ENCODE measurements at regions not wholly inside any gene's neighbourhood (a gene's known extent, or its start where the extent isn't known, plus 50 kb on each side); places are given as distances from the start of the nearest gene placed in this dataset.

DNA sequence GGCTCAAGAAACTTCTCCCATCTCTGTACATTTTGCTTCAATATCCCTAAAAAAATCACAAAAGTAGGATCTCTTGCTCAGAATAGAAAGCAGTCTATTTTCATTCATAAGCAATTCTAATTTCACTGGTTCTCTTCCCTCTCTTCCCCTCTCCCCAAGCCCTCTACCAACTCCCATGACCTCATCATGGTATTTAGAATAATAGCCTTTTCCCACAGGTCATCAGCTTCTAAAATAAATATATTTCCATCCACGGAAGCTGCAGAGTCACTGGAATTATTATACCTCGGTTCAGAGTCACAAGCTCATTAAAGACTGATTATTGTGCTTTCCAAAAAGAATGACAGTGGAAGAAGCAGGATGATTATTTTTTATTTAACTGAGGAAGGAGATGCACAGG is 84.2 kb upstream of the ADRA1B start:
- DNase-seq: no peak
- H3K4me2 ChIP-seq (ENCODE audit: low read length): no peak overlapping the region

DNA sequence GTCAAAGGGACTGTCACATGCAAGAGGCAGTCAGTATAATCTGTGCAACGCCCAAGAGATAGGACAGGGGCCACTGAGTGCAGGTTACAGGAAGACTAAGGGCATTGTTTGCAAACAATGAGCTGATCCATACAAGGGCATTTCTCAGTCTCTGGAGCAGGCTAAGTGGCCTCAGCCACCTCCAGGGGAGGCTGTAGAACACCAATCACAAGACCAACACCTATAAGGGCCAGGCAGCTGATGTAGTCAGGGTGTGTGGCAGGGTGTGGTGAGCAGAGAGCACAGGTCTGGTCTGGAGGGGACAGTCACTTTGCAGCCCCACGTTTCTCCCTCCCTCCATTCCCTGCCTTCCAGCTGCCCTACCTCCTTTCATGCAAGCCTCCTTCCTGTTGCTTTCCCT is 83.2 kb upstream of the ADRA1B start:
- DNase-seq: peak; percentile 73
- Histone ChIP-seq H2BK15ac (replicated peaks; ENCODE audit: low read depth) (no peak overlapping the region), H3K4me2 (ENCODE audit: low read length) (no peak overlapping the region), H3K4me1 (ENCODE audit: control insufficient read depth, low read depth, low read length) (no peaks in the 10 kb centered on the region), H2BK5ac (ENCODE audit: low read length) (no peak overlapping the region), H3K27ac (ENCODE audit: low read depth, low read length) (no peak overlapping the region), H3K4me3 (ENCODE audit: low read length) (no peak overlapping the region), H3K56ac (ENCODE audit: low read length) (no peak overlapping the region), H2BK120ac (ENCODE audit: low read depth, low read length) (no peak overlapping the region), H3K18ac (ENCODE audit: low read length) (no peak overlapping the region), H4K8ac (ENCODE audit: low read depth, low read length) (no peak overlapping the region), H3K9ac (ENCODE audit: low read length) (no peak overlapping the region), H4K5ac (ENCODE audit: low read length) (no peak overlapping the region), H3K27me3 (ENCODE audit: insufficient read depth, low read length, poor library complexity) (no peaks in the 10 kb centered on the region), H3K79me2 (ENCODE audit: control insufficient read depth, insufficient read depth, low read length) (no peaks in the 10 kb centered on the region), H2AK5ac (ENCODE audit: low read length) (no peak overlapping the region), H3K4ac (ENCODE audit: low read depth, low read length) (no peak overlapping the region), H3K23ac (ENCODE audit: low read length) (no peak overlapping the region), H3K36me3 (ENCODE audit: control insufficient read depth, insufficient read depth, low read length) (no peaks in the 10 kb centered on the region), H3K79me1 (ENCODE audit: low read length) (no peaks in the 10 kb centered on the region)
- no CpG with 5 or more reads among the region's 2 CpGs for WGBS (ENCODE audit: extremely low coverage, insufficient coverage, low lambda C conversion rate)

More for the DNA sequence above, 84.2 kb upstream of the ADRA1B start:
- Histone ChIP-seq H4K8ac (ENCODE audit: low read depth, low read length) (no peak overlapping the region), H3K4ac (ENCODE audit: low read depth, low read length) (no peak overlapping the region), H3K4me3 (ENCODE audit: low read length) (no peak overlapping the region), H4K5ac (ENCODE audit: low read length) (no peak overlapping the region), H3K9ac (ENCODE audit: low read length) (no peak overlapping the region), H3K4me1 (ENCODE audit: control insufficient read depth, low read depth, low read length) (no peaks in the 10 kb centered on the region), H3K27me3 (ENCODE audit: insufficient read depth, low read length, poor library complexity) (no peaks in the 10 kb centered on the region), H3K56ac (ENCODE audit: low read length) (no peak overlapping the region), H2BK120ac (ENCODE audit: low read depth, low read length) (no peak overlapping the region), H3K18ac (ENCODE audit: low read length) (no peak overlapping the region), H3K27ac (ENCODE audit: low read depth, low read length) (no peak overlapping the region), H2BK15ac (replicated peaks; ENCODE audit: low read depth) (no peak overlapping the region), H2AK5ac (ENCODE audit: low read length) (no peak overlapping the region), H2BK5ac (ENCODE audit: low read length) (no peak overlapping the region), H3K36me3 (ENCODE audit: control insufficient read depth, insufficient read depth, low read length) (no peaks in the 10 kb centered on the region), H3K79me2 (ENCODE audit: control insufficient read depth, insufficient read depth, low read length) (no peaks in the 10 kb centered on the region), H3K23ac (ENCODE audit: low read length) (no peak overlapping the region), H3K79me1 (ENCODE audit: low read length) (no peaks in the 10 kb centered on the region)
- no CpG with 5 or more reads among the region's 2 CpGs for WGBS (ENCODE audit: extremely low coverage, insufficient coverage, low lambda C conversion rate)

DNA sequence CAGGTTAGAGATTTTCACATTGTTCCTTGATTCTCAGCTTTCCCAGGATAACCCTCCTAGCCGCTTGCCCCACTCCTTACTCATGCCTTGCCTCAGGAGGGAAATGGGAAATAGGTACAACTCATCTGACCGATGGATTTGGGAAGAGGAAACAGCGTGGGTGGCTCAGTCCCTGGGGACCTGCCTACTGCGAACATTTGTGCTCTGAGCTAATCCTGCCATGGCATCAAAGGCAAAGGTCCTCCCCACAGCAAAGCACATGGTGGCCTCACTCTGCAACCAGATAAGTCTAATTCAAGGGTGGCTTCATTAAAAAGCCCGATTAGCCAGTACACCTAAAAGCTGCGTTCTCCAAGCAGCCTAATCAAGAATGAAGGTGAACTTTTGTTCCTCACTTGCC is 82.4 kb upstream of the ADRA1B start:
- Histone ChIP-seq H4K8ac (ENCODE audit: low read depth, low read length) (no peak overlapping the region), H2BK5ac (ENCODE audit: low read length) (no peak overlapping the region), H3K27ac (ENCODE audit: low read depth, low read length) (no peak overlapping the region), H2BK120ac (ENCODE audit: low read depth, low read length) (no peak overlapping the region), H2AK5ac (ENCODE audit: low read length) (no peak overlapping the region), H2BK15ac (replicated peaks; ENCODE audit: low read depth) (no peak overlapping the region), H3K4ac (ENCODE audit: low read depth, low read length) (no peak overlapping the region), H4K5ac (ENCODE audit: low read length) (no peak overlapping the region), H3K36me3 (ENCODE audit: control insufficient read depth, insufficient read depth, low read length) (no peaks in the 10 kb centered on the region), H3K18ac (ENCODE audit: low read length) (no peak overlapping the region), H3K4me1 (ENCODE audit: control insufficient read depth, low read depth, low read length) (no peaks in the 10 kb centered on the region), H3K79me2 (ENCODE audit: control insufficient read depth, insufficient read depth, low read length) (no peaks in the 10 kb centered on the region), H3K56ac (ENCODE audit: low read length) (no peak overlapping the region), H3K23ac (ENCODE audit: low read length) (no peak overlapping the region), H3K4me2 (ENCODE audit: low read length) (no peak overlapping the region), H3K9ac (ENCODE audit: low read length) (no peak overlapping the region), H3K27me3 (ENCODE audit: insufficient read depth, low read length, poor library complexity) (no peaks in the 10 kb centered on the region), H3K4me3 (ENCODE audit: low read length) (no peak overlapping the region), H3K79me1 (ENCODE audit: low read length) (no peaks in the 10 kb centered on the region)
- WGBS (ENCODE audit: extremely low coverage, insufficient coverage, low lambda C conversion rate): no CpG with 5 or more reads among the region's 6 CpGs
- DNase-seq: no peak

DNA sequence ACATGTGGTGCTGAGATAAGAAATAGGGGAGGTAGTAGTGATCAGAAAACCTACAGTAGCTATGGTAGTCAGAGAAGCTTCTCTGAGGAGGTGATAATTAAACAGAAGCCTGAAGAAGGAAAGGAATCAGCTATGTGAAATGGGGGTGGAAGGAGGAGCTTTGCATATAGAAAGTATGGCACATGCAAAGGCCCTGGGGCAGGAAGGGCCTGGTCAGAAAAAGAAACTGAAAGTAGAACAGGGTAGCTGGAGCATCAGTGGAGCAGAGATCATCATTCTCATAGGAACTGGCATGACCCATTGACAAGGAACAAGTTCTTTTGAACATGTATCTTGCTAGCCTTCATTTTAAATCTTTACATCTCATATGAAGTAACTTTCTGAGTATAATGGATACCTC is 80.7 kb upstream of the ADRA1B start:
- Histone ChIP-seq H3K4me1 (ENCODE audit: control insufficient read depth, low read depth, low read length) (no peaks in the 10 kb centered on the region), H3K23ac (ENCODE audit: low read length) (no peak overlapping the region), H3K79me1 (ENCODE audit: low read length) (no peaks in the 10 kb centered on the region)

DNA sequence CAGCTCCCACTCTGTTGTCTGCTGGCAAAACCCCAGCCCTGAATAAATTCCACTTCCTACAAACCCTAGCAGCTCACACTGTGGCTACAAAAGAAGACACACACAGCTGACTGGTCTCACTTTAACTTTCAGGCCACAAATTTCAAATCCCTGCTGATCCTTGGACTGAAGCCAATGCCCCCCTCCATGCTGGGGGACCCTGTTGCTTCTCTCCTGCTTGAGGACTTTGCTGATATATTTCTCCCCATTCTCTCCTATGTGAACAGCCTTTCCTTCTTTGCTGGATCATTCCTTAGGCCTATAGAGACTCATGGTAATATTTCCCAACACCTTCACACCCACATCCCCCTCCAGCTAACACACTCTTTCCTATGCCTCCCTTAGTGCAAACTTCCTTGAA is 79.6 kb upstream of the ADRA1B start:
- Histone ChIP-seq H3K79me2 (ENCODE audit: control insufficient read depth, insufficient read depth, low read length) (no peaks in the 10 kb centered on the region), H4K8ac (ENCODE audit: low read depth, low read length) (no peak overlapping the region), H3K56ac (ENCODE audit: low read length) (no peak overlapping the region)

More for the DNA sequence above, 80.7 kb upstream of the ADRA1B start:
- DNase-seq: no peak
- Histone ChIP-seq H3K36me3 (ENCODE audit: control insufficient read depth, insufficient read depth, low read length) (no peaks in the 10 kb centered on the region), H3K56ac (ENCODE audit: low read length) (no peak overlapping the region), H2BK120ac (ENCODE audit: low read depth, low read length) (no peak overlapping the region), H3K27me3 (ENCODE audit: insufficient read depth, low read length, poor library complexity) (no peaks in the 10 kb centered on the region), H4K8ac (ENCODE audit: low read depth, low read length) (no peak overlapping the region), H3K4me2 (ENCODE audit: low read length) (no peak overlapping the region), H2AK5ac (ENCODE audit: low read length) (no peak overlapping the region), H4K5ac (ENCODE audit: low read length) (no peak overlapping the region), H3K27ac (ENCODE audit: low read depth, low read length) (no peak overlapping the region), H3K4me3 (ENCODE audit: low read length) (no peak overlapping the region), H3K9ac (ENCODE audit: low read length) (no peak overlapping the region), H3K79me2 (ENCODE audit: control insufficient read depth, insufficient read depth, low read length) (no peaks in the 10 kb centered on the region), H3K4ac (ENCODE audit: low read depth, low read length) (no peak overlapping the region), H3K18ac (ENCODE audit: low read length) (no peak overlapping the region), H2BK15ac (replicated peaks; ENCODE audit: low read depth) (no peak overlapping the region), H2BK5ac (ENCODE audit: low read length) (no peak overlapping the region)

DNA sequence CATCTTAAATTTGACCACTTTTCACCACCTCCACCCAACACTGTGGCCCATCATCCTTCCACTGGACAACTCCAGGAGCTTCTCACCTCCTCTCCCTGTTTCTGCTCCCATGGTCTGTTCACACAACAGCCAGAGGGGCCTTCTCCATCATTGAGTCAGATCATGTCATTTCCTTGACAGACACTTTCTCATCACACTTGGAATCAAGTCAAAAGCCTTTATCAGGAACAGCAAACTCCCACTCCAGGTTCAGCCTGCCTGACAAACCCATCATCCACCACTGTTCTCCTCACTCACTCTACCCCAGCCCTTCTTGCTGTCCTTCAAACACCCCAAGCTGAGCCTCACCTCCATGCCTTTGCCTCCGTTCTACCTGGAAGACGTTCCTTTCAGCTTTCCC is 78.4 kb upstream of the ADRA1B start:
- H4K5ac ChIP-seq (ENCODE audit: low read length): no peak overlapping the region
- H3K27me3 ChIP-seq (ENCODE audit: insufficient read depth, low read length, poor library complexity): no peaks in the 10 kb centered on the region
- no peak overlapping the region for H2BK5ac ChIP-seq (ENCODE audit: low read length)
- no peak overlapping the region for H3K56ac ChIP-seq (ENCODE audit: low read length)
- H2BK15ac ChIP-seq (replicated peaks; ENCODE audit: low read depth): no peak overlapping the region
- H3K4me1 ChIP-seq (ENCODE audit: control insufficient read depth, low read depth, low read length): no peaks in the 10 kb centered on the region
- H4K8ac ChIP-seq (ENCODE audit: low read depth, low read length): no peak overlapping the region
- no peaks in the 10 kb centered on the region for H3K36me3 ChIP-seq (ENCODE audit: control insufficient read depth, insufficient read depth, low read length)
- H3K18ac ChIP-seq (ENCODE audit: low read length): no peak overlapping the region
- DNase-seq: no peak
- no peak overlapping the region for H2AK5ac ChIP-seq (ENCODE audit: low read length)
- H3K79me2 ChIP-seq (ENCODE audit: control insufficient read depth, insufficient read depth, low read length): no peaks in the 10 kb centered on the region
- H3K9ac ChIP-seq (ENCODE audit: low read length): no peak overlapping the region
- no peak overlapping the region for H2BK120ac ChIP-seq (ENCODE audit: low read depth, low read length)
- no CpG with 5 or more reads among the region's 2 CpGs for WGBS (ENCODE audit: extremely low coverage, insufficient coverage, low lambda C conversion rate)
- no peak overlapping the region for H3K4me2 ChIP-seq (ENCODE audit: low read length)
- no peaks in the 10 kb centered on the region for H3K79me1 ChIP-seq (ENCODE audit: low read length)
- no peak overlapping the region for H3K4me3 ChIP-seq (ENCODE audit: low read length)
- no peak overlapping the region for H3K23ac ChIP-seq (ENCODE audit: low read length)
- no peak overlapping the region for H3K4ac ChIP-seq (ENCODE audit: low read depth, low read length)
- H3K27ac ChIP-seq (ENCODE audit: low read depth, low read length): no peak overlapping the region

More for the DNA sequence above, 79.6 kb upstream of the ADRA1B start:
- no peak overlapping the region for H2BK5ac ChIP-seq (ENCODE audit: low read length)
- H3K27ac ChIP-seq (ENCODE audit: low read depth, low read length): no peak overlapping the region
- H3K79me1 ChIP-seq (ENCODE audit: low read length): no peaks in the 10 kb centered on the region
- H3K4me1 ChIP-seq (ENCODE audit: control insufficient read depth, low read depth, low read length): no peaks in the 10 kb centered on the region
- no peak overlapping the region for H3K9ac ChIP-seq (ENCODE audit: low read length)
- H2BK120ac ChIP-seq (ENCODE audit: low read depth, low read length): no peak overlapping the region
- H3K4me2 ChIP-seq (ENCODE audit: low read length): no peak overlapping the region
- no peaks in the 10 kb centered on the region for H3K27me3 ChIP-seq (ENCODE audit: insufficient read depth, low read length, poor library complexity)
- no peak for DNase-seq
- H2BK15ac ChIP-seq (replicated peaks; ENCODE audit: low read depth): no peak overlapping the region
- no peak overlapping the region for H3K18ac ChIP-seq (ENCODE audit: low read length)
- no peak overlapping the region for H3K4me3 ChIP-seq (ENCODE audit: low read length)
- H4K5ac ChIP-seq (ENCODE audit: low read length): no peak overlapping the region
- no peaks in the 10 kb centered on the region for H3K36me3 ChIP-seq (ENCODE audit: control insufficient read depth, insufficient read depth, low read length)
- no peak overlapping the region for H3K23ac ChIP-seq (ENCODE audit: low read length)
- H3K4ac ChIP-seq (ENCODE audit: low read depth, low read length): no peak overlapping the region
- no peak overlapping the region for H2AK5ac ChIP-seq (ENCODE audit: low read length)
